Osteocyte (in vitro differentiated cells): ENCODE measurements at regions not wholly inside any gene's neighbourhood (a gene's known extent, or its start where the extent isn't known, plus 50 kb on each side); places are given as distances from the start of the nearest gene placed in this dataset.

ENCODE experiments used
- DNase-seq: peaks from one replicate; pipeline ENCODE4 v3.0.0; 2021; ENCODE audit warnings: mixed read lengths; ENCODE audit not compliant: unreplicated experiment; ENCODE audit errors: extremely low spot score
- H3K27ac Mint-ChIP-seq: one replicate; pipeline ENCODE4 v1.8.0; 2021; ENCODE audit warnings: mild to moderate bottlenecking, mixed read lengths; ENCODE audit not compliant: unreplicated experiment
- H3K27me3 Mint-ChIP-seq: one replicate; pipeline ENCODE4 v1.8.0; 2021; ENCODE audit warnings: mixed read lengths; ENCODE audit not compliant: unreplicated experiment
- H3K36me3 Mint-ChIP-seq: one replicate; pipeline ENCODE4 v1.8.0; 2021; ENCODE audit warnings: mixed read lengths; ENCODE audit not compliant: unreplicated experiment
- H3K4me1 Mint-ChIP-seq: one replicate; pipeline ENCODE4 v1.8.0; 2021; ENCODE audit warnings: mixed read lengths; ENCODE audit not compliant: unreplicated experiment
- H3K4me3 Mint-ChIP-seq: one replicate; pipeline ENCODE4 v1.8.0; 2021; ENCODE audit warnings: mild to moderate bottlenecking, moderate library complexity, mixed read lengths; ENCODE audit not compliant: unreplicated experiment
- H3K9me3 Mint-ChIP-seq: one replicate; pipeline ENCODE4 v1.8.0; 2021; ENCODE audit warnings: mixed read lengths; ENCODE audit not compliant: unreplicated experiment
- TF ChIP-seq, protein P1 (sequence below): fragments of 200-600 bp; sonication (generic); IDR thresholded peaks from 2 replicates; pipeline ENCODE4 v1.5.0; 2021; ENCODE audit warnings: antibody characterized with exemption, mild to moderate bottlenecking, moderate library complexity

DNA sequence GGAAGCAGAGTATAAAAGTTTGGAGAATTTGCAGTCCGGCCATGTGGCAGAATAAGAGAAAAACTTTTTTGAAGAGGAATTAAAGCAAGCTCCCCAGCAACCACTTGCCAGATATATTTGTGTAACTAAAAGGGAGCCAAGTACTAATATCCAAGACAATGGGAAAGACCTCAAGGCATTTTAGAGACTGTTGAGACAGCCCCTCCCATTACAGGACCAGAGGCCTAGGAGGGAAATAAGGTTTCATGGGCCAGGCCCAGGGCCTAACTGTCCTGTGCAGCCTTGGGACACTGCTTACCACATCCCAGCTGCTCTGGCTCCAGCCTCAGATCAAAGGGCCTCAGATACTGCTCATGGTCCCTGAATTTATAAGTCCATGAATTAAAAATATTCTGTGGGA is 659.4 kb downstream of the PCDH19 start:
- Mint-ChIP-seq H3K4me1 (no peaks in the 10 kb centered on the region), H3K36me3 (no peaks in the 10 kb centered on the region), H3K27me3 (no peaks in the 10 kb centered on the region), H3K27ac (no peak overlapping the region), H3K4me3 (no peak overlapping the region), H3K9me3 (peaks cover 18% of the 10 kb centered on the region)
- DNase-seq: no peak
- TF ChIP-seq, protein P1, sequence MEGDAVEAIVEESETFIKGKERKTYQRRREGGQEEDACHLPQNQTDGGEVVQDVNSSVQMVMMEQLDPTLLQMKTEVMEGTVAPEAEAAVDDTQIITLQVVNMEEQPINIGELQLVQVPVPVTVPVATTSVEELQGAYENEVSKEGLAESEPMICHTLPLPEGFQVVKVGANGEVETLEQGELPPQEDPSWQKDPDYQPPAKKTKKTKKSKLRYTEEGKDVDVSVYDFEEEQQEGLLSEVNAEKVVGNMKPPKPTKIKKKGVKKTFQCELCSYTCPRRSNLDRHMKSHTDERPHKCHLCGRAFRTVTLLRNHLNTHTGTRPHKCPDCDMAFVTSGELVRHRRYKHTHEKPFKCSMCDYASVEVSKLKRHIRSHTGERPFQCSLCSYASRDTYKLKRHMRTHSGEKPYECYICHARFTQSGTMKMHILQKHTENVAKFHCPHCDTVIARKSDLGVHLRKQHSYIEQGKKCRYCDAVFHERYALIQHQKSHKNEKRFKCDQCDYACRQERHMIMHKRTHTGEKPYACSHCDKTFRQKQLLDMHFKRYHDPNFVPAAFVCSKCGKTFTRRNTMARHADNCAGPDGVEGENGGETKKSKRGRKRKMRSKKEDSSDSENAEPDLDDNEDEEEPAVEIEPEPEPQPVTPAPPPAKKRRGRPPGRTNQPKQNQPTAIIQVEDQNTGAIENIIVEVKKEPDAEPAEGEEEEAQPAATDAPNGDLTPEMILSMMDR: no peak

DNA sequence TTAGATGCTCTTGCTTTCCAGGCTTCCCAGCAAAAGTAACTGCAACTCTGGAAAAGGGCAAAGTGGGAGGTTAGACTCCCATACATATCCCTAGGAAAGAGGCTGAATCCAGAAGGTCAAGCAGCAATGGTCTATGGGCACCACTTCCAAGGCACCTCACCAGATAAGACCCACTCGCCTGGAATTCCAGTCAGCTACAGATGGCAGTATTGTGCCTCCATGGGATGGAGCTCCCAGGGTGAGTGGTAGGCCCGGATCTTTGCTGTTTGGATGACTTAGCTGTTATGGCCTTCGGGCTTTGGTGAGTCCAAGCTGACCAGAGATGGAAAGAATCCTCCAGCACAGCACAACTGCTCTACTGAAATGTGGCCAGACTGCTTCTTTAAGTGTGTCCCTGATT is 688.0 kb downstream of the PCDH19 start:
- TF ChIP-seq, protein P1: no peak
- no peak for DNase-seq
- Mint-ChIP-seq H3K9me3 (peaks cover 37% of the 10 kb centered on the region), H3K4me3 (no peak overlapping the region), H3K4me1 (no peaks in the 10 kb centered on the region), H3K36me3 (no peaks in the 10 kb centered on the region), H3K27ac (no peak overlapping the region), H3K27me3 (no peaks in the 10 kb centered on the region)

DNA sequence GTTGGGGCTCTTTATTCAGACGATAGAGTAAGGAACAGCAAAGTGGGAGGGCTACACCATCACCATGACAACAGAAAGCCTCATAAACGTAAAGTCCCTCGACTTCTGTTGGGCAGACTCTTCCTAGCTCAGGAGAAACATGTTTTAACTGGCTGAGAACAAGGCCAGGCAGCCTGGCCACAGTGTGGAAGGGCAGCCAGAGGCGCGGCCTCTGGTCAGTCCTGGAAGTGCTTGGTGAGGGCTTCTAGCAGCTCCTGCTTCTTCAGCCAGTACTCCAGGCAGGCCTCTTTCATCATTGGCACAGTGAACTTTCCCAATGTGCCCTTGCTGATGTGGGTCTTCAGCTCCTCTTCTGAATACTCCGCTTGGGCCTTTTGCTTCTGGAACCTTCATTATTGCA is 690.9 kb downstream of the PCDH19 start:
- TF ChIP-seq, protein P1: no peak

DNA sequence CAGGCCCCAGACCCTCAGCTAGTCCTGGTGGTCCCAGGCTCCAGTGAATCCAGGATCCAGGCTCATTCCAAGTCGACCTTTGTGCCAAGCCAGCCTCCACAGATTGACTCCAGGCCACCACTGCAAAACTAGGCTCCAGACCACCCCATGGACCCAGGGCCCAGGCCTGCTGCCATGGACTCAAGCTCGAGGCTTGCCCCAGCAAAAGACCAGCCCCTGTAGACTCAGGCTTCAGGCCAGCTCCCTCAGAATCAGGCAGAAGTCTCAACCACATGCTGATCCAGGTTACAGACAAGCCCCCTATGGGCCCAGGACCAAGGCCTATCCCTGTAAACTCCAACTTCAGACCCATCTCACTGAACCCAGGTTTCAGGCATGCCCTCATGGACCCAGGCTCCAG is 692.4 kb downstream of the PCDH19 start:
- no peak for DNase-seq

More for the DNA sequence above, 690.9 kb downstream of the PCDH19 start:
- no peaks in the 10 kb centered on the region for H3K36me3 Mint-ChIP-seq
- H3K27me3 Mint-ChIP-seq: no peaks in the 10 kb centered on the region
- H3K9me3 Mint-ChIP-seq: peaks cover 30% of the 10 kb centered on the region
- no peak overlapping the region for H3K27ac Mint-ChIP-seq
- no peak for DNase-seq
- no peak overlapping the region for H3K4me3 Mint-ChIP-seq
- H3K4me1 Mint-ChIP-seq: no peaks in the 10 kb centered on the region

DNA sequence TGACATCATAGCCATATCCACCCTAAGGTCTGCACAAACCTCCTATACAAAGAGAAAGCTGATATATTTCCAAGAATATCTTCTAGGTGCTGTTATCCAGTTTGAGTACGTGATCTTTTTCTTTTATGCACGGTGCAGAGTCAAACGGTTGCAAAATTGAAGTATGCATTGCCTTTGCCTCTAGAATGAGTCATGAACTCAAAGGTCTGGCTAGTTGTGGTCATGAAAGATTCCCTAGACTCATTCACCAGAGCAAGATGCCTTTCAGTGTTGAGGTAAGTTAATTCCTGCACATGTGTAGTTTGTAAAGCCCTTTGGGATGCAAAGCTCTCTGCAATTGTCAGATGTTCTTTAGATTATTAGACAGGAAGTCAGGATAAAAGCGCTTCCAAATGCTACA is 704.4 kb downstream of the PCDH19 start:
- Mint-ChIP-seq H3K27ac (no peak overlapping the region), H3K27me3 (no peaks in the 10 kb centered on the region), H3K9me3 (peaks cover under 1% of the 10 kb centered on the region), H3K4me3 (no peak overlapping the region), H3K36me3 (no peaks in the 10 kb centered on the region), H3K4me1 (no peaks in the 10 kb centered on the region)
- DNase-seq: no peak
- TF ChIP-seq, protein P1: no peak

More for the DNA sequence above, 692.4 kb downstream of the PCDH19 start:
- Mint-ChIP-seq H3K4me3 (no peak overlapping the region), H3K36me3 (no peaks in the 10 kb centered on the region), H3K4me1 (no peaks in the 10 kb centered on the region), H3K27me3 (no peaks in the 10 kb centered on the region), H3K27ac (no peak overlapping the region), H3K9me3 (peaks cover 32% of the 10 kb centered on the region)
- TF ChIP-seq, protein P1: no peak
